Activated CD4-positive, alpha-beta T cell treated with anti-CD3 and anti-CD28 coated beads, Interleukin-10, Interleukin-2, amounts not matched to agents 100 ng/mL and 50 ng/mL, durations not matched to agents 16 hours and 8 hours (primary cell): ENCODE measurements at regions not wholly inside any gene's neighbourhood (a gene's known extent, or its start where the extent isn't known, plus 50 kb on each side); places are given as distances from the start of the nearest gene placed in this dataset.
A peak's percentile ranks its signal among the peaks of the same experiment; 100 is the strongest.

Source experiments
- DNase-seq: peaks from one replicate; pipeline ENCODE4 v3.0.0-alpha.2; 2020

GRCh38 chr5:129821477-129822131, 73.7 kb downstream of the MINAR2 start:
- no peak for DNase-seq

DNA sequence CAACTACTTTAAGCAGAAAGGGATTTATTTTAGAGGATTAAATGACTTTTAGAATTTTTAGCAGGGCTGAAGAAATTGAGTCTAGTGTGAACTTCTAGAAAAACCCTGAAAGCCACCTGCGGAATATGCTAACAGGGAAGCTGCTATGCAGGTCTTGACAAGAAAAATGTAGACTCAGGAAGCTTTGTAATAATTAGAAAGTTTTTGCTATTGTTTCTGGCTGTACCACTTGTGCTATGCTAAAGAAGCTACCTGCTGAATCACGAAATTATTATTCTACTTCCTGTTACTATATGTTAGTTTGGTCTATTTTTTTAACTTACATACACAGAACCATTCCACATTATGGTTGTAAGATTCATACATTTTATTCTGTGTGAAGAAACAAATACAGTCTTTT, 74.0 kb upstream of the CHSY3 start:
- DNase-seq = no peak

DNA sequence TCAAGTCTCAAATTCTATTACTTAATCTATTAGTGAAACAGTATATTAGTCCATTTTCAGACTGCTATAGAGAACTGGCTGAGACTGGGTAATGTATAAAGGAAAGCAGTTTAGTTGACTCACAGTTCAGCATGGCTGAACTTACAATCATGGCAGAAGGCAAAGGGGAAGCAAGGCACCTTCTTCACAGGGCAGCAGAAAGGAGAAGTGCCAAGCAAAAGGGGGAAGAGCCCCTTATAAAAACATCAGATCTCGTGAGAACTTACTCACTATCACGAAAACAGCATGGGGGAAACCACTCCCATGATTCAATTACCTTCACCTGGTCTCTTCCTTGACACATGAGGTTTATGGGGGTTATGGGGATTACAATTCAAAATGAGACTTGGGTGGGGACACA, 67.9 kb upstream of the CHSY3 start:
- DNase-seq = no peak

GRCh38 chr5:129844764-129845163, 59.5 kb upstream of the CHSY3 start:
- no peak for DNase-seq

- peak; percentile 77 for DNase-seq
Observed at GRCh38 chr5:129852747-129853352, 51.4 kb upstream of the CHSY3 start.

GRCh38 chr5:129853588-129853987, 50.7 kb upstream of the CHSY3 start:
- no peak for DNase-seq
